GM12801 (cell line): ENCODE measurements at regions not wholly inside any gene's neighbourhood (a gene's known extent, or its start where the extent isn't known, plus 50 kb on each side); places are given as distances from the start of the nearest gene placed in this dataset.

Experiments used
- CTCF ChIP-seq: IDR thresholded peaks from one replicate; pipeline ENCODE4 v1.5.1; 2011; ENCODE audit warnings: control low read depth; ENCODE audit not compliant: insufficient read length; ENCODE audit errors: extremely low read depth

- no peak for TF ChIP-seq CTCF
Measured at GRCh38 chr7:45255187-45255586, 97.6 kb downstream of the RAMP3 start.

- TF ChIP-seq CTCF, result no peak
Measured at GRCh38 chr7:45256309-45256708, 98.7 kb downstream of the RAMP3 start.

- no peak for TF ChIP-seq CTCF
Measured at GRCh38 chr7:45256775-45257174, 99.2 kb downstream of the RAMP3 start.

- TF ChIP-seq CTCF, result no peak
Measured at GRCh38 chr7:45257284-45257683, 99.7 kb downstream of the RAMP3 start.

GRCh38 chr7:45258533-45259226 is 101.1 kb downstream of the RAMP3 start:
- TF ChIP-seq CTCF, result no peak

- no peak for TF ChIP-seq CTCF
Measured at GRCh38 chr7:45259227-45259596, 101.6 kb downstream of the RAMP3 start.

GRCh38 chr7:45259966-45260646 is 102.5 kb downstream of the RAMP3 start:
- TF ChIP-seq CTCF, result peak; percentile 70
